ENCODE measurements at regions not wholly inside any gene's neighbourhood (a gene's known extent, or its start where the extent isn't known, plus 50 kb on each side); places are given as distances from the start of the nearest gene placed in this dataset.

- Histone ChIP-seq H3K27ac (ENCODE audit: low read length) (no peak overlapping the region), H3K27me3 (ENCODE audit: control insufficient read depth, insufficient read depth, low read length) (no peaks in the 10 kb centered on the region), H3K9me3 (ENCODE audit: control insufficient read depth, insufficient read depth, low read length) (no peaks in the 10 kb centered on the region), H3K36me3 (ENCODE audit: control insufficient read depth, insufficient read depth, low read length) (0 out of 2 replicates have a peak, but pooled peaks cover 2% of the 10 kb centered on the region), H3K4me3 (ENCODE audit: low read length) (no peak overlapping the region), H3K4me1 (ENCODE audit: control insufficient read depth, insufficient read depth, low read length) (no peaks in the 10 kb centered on the region)
- WGBS (ENCODE audit: insufficient coverage, insufficient read length), result no CpG with 5 or more reads among the region's 2 CpGs
- DNase-seq (ENCODE audit: low read depth, low spot score), result no peak
Observed at GRCh38 chr13:50071379-50071778, 56.1 kb downstream of the KCNRG start.

- no peaks in the 10 kb centered on the region for H3K4me1 ChIP-seq (ENCODE audit: control insufficient read depth, insufficient read depth, low read length)
- H3K27me3 ChIP-seq (ENCODE audit: control insufficient read depth, insufficient read depth, low read length), result no peaks in the 10 kb centered on the region
- 0 out of 2 replicates have a peak, but pooled peaks cover 2% of the 10 kb centered on the region for H3K36me3 ChIP-seq (ENCODE audit: control insufficient read depth, insufficient read depth, low read length)
- no peak for DNase-seq (ENCODE audit: low read depth, low spot score)
- H3K4me3 ChIP-seq (ENCODE audit: low read length), result no peak overlapping the region
- H3K27ac ChIP-seq (ENCODE audit: low read length), result no peak overlapping the region
- H3K9me3 ChIP-seq (ENCODE audit: control insufficient read depth, insufficient read depth, low read length), result no peaks in the 10 kb centered on the region
Observed at GRCh38 chr13:50072676-50073075, 57.4 kb downstream of the KCNRG start.

- Histone ChIP-seq H3K4me1 (ENCODE audit: control insufficient read depth, insufficient read depth, low read length) (no peaks in the 10 kb centered on the region), H3K9me3 (ENCODE audit: control insufficient read depth, insufficient read depth, low read length) (no peaks in the 10 kb centered on the region), H3K4me3 (ENCODE audit: low read length) (no peak overlapping the region), H3K27me3 (ENCODE audit: control insufficient read depth, insufficient read depth, low read length) (no peaks in the 10 kb centered on the region), H3K27ac (ENCODE audit: low read length) (no peak overlapping the region), H3K36me3 (ENCODE audit: control insufficient read depth, insufficient read depth, low read length) (0 out of 2 replicates have a peak, but pooled peaks cover 2% of the 10 kb centered on the region)
- no peak for DNase-seq (ENCODE audit: low read depth, low spot score)
- 100% methylated on average over 1 of the region's 1 CpG for WGBS (ENCODE audit: insufficient coverage, insufficient read length)
Observed at GRCh38 chr13:50073340-50073739, 58.1 kb downstream of the KCNRG start.

GRCh38 chr13:50074843-50075242, 59.6 kb downstream of the KCNRG start:
- Histone ChIP-seq H3K4me1 (ENCODE audit: control insufficient read depth, insufficient read depth, low read length) (no peaks in the 10 kb centered on the region), H3K4me3 (ENCODE audit: low read length) (no peak overlapping the region), H3K36me3 (ENCODE audit: control insufficient read depth, insufficient read depth, low read length) (0 out of 2 replicates have a peak, but pooled peaks cover 2% of the 10 kb centered on the region), H3K27ac (ENCODE audit: low read length) (no peak overlapping the region), H3K27me3 (ENCODE audit: control insufficient read depth, insufficient read depth, low read length) (no peaks in the 10 kb centered on the region), H3K9me3 (ENCODE audit: control insufficient read depth, insufficient read depth, low read length) (no peaks in the 10 kb centered on the region)
- WGBS (ENCODE audit: insufficient coverage, insufficient read length), result no CpG with 5 or more reads among the region's 1 CpG
- DNase-seq (ENCODE audit: low read depth, low spot score), result no peak

- H3K4me3 ChIP-seq (ENCODE audit: low read length), result no peak overlapping the region
- no CpG with 5 or more reads among the region's 3 CpGs for WGBS (ENCODE audit: insufficient coverage, insufficient read length)
- H3K9me3 ChIP-seq (ENCODE audit: control insufficient read depth, insufficient read depth, low read length), result no peaks in the 10 kb centered on the region
- H3K27ac ChIP-seq (ENCODE audit: low read length), result no peak overlapping the region
- no peak for DNase-seq (ENCODE audit: low read depth, low spot score)
- H3K27me3 ChIP-seq (ENCODE audit: control insufficient read depth, insufficient read depth, low read length), result 0 out of 2 replicates have a peak, but pooled peaks cover 1% of the 10 kb centered on the region
- no peaks in the 10 kb centered on the region for H3K4me1 ChIP-seq (ENCODE audit: control insufficient read depth, insufficient read depth, low read length)
- 0 out of 2 replicates have a peak, but pooled peaks cover 2% of the 10 kb centered on the region for H3K36me3 ChIP-seq (ENCODE audit: control insufficient read depth, insufficient read depth, low read length)
Observed at GRCh38 chr13:50075619-50076097, 60.4 kb downstream of the KCNRG start.

- H3K36me3 ChIP-seq (ENCODE audit: control insufficient read depth, insufficient read depth, low read length), result no peaks in the 10 kb centered on the region
- no peaks in the 10 kb centered on the region for H3K9me3 ChIP-seq (ENCODE audit: control insufficient read depth, insufficient read depth, low read length)
- no CpG with 5 or more reads among the region's 1 CpG for WGBS (ENCODE audit: insufficient coverage, insufficient read length)
- H3K27me3 ChIP-seq (ENCODE audit: control insufficient read depth, insufficient read depth, low read length), result 0 out of 2 replicates have a peak, but pooled peaks cover 1% of the 10 kb centered on the region
- H3K4me3 ChIP-seq (ENCODE audit: low read length), result no peak overlapping the region
- no peak for DNase-seq (ENCODE audit: low read depth, low spot score)
- H3K4me1 ChIP-seq (ENCODE audit: control insufficient read depth, insufficient read depth, low read length), result no peaks in the 10 kb centered on the region
- H3K27ac ChIP-seq (ENCODE audit: low read length), result no peak overlapping the region
Observed at GRCh38 chr13:50077431-50077830, 62.2 kb downstream of the KCNRG start.

GRCh38 chr13:50078231-50078894, 63.1 kb downstream of the KCNRG start:
- DNase-seq (ENCODE audit: low read depth, low spot score), result no peak
- H3K27me3 ChIP-seq (ENCODE audit: control insufficient read depth, insufficient read depth, low read length), result 0 out of 2 replicates have a peak, but pooled peaks cover 1% of the 10 kb centered on the region
- WGBS (ENCODE audit: insufficient coverage, insufficient read length), result no CpG with 5 or more reads among the region's 3 CpGs
- no peaks in the 10 kb centered on the region for H3K9me3 ChIP-seq (ENCODE audit: control insufficient read depth, insufficient read depth, low read length)
- no peak overlapping the region for H3K27ac ChIP-seq (ENCODE audit: low read length)
- no peaks in the 10 kb centered on the region for H3K36me3 ChIP-seq (ENCODE audit: control insufficient read depth, insufficient read depth, low read length)
- no peak overlapping the region for H3K4me3 ChIP-seq (ENCODE audit: low read length)
- H3K4me1 ChIP-seq (ENCODE audit: control insufficient read depth, insufficient read depth, low read length), result no peaks in the 10 kb centered on the region

GRCh38 chr13:50078895-50079654, 63.8 kb downstream of the KCNRG start:
- no peak overlapping the region for H3K27ac ChIP-seq (ENCODE audit: low read length)
- no peaks in the 10 kb centered on the region for H3K4me1 ChIP-seq (ENCODE audit: control insufficient read depth, insufficient read depth, low read length)
- WGBS (ENCODE audit: insufficient coverage, insufficient read length), result 100% methylated on average over 2 of the region's 10 CpGs
- no peak overlapping the region for H3K4me3 ChIP-seq (ENCODE audit: low read length)
- 0 out of 2 replicates have a peak, but pooled peaks cover 1% of the 10 kb centered on the region for H3K27me3 ChIP-seq (ENCODE audit: control insufficient read depth, insufficient read depth, low read length)
- no peaks in the 10 kb centered on the region for H3K9me3 ChIP-seq (ENCODE audit: control insufficient read depth, insufficient read depth, low read length)
- no peak for DNase-seq (ENCODE audit: low read depth, low spot score)
- no peaks in the 10 kb centered on the region for H3K36me3 ChIP-seq (ENCODE audit: control insufficient read depth, insufficient read depth, low read length)

GRCh38 chr13:50079655-50080202, 64.5 kb downstream of the KCNRG start:
- Histone ChIP-seq H3K4me3 (ENCODE audit: low read length) (peak overlapping the region; percentile 58; the same call in 1 of the 2 replicates), H3K27ac (ENCODE audit: low read length) (no peak overlapping the region), H3K9me3 (ENCODE audit: control insufficient read depth, insufficient read depth, low read length) (no peaks in the 10 kb centered on the region), H3K36me3 (ENCODE audit: control insufficient read depth, insufficient read depth, low read length) (no peaks in the 10 kb centered on the region), H3K27me3 (ENCODE audit: control insufficient read depth, insufficient read depth, low read length) (0 out of 2 replicates have a peak, but pooled peaks cover 1% of the 10 kb centered on the region), H3K4me1 (ENCODE audit: control insufficient read depth, insufficient read depth, low read length) (no peaks in the 10 kb centered on the region)
- WGBS (ENCODE audit: insufficient coverage, insufficient read length), result 100% methylated on average over 1 of the region's 12 CpGs
- DNase-seq (ENCODE audit: low read depth, low spot score), result no peak

- Histone ChIP-seq H3K4me1 (ENCODE audit: control insufficient read depth, insufficient read depth, low read length) (no peaks in the 10 kb centered on the region), H3K27me3 (ENCODE audit: control insufficient read depth, insufficient read depth, low read length) (0 out of 2 replicates have a peak, but pooled peaks cover 1% of the 10 kb centered on the region), H3K27ac (ENCODE audit: low read length) (no peak overlapping the region), H3K9me3 (ENCODE audit: control insufficient read depth, insufficient read depth, low read length) (no peaks in the 10 kb centered on the region), H3K4me3 (ENCODE audit: low read length) (peak overlapping the region; percentile 58; the same call in 1 of the 2 replicates), H3K36me3 (ENCODE audit: control insufficient read depth, insufficient read depth, low read length) (no peaks in the 10 kb centered on the region)
- DNase-seq (ENCODE audit: low read depth, low spot score), result no peak
- WGBS (ENCODE audit: insufficient coverage, insufficient read length), result no CpG with 5 or more reads among the region's 29 CpGs
Observed at GRCh38 chr13:50080203-50080910, 65.1 kb downstream of the KCNRG start.

Measured in iPS DF 6.9 (cell line).